GM21360 (cell line): ENCODE measurements at regions not wholly inside any gene's neighbourhood (a gene's known extent, or its start where the extent isn't known, plus 50 kb on each side); places are given as distances from the start of the nearest gene placed in this dataset.
"Not testable (repeated sequence)": the region's sequence is repeated elsewhere in the genome, so short reads cannot be mapped to it uniquely, and the experiment has no call there.

ENCODE experiments used
- ATAC-seq: cut with Tn5 transposase; IDR thresholded peaks from one replicate; pipeline ENCODE4 v1.9.1; 2021; ENCODE audit warnings: mild to moderate bottlenecking, moderate library complexity; ENCODE audit not compliant: unreplicated experiment

DNA sequence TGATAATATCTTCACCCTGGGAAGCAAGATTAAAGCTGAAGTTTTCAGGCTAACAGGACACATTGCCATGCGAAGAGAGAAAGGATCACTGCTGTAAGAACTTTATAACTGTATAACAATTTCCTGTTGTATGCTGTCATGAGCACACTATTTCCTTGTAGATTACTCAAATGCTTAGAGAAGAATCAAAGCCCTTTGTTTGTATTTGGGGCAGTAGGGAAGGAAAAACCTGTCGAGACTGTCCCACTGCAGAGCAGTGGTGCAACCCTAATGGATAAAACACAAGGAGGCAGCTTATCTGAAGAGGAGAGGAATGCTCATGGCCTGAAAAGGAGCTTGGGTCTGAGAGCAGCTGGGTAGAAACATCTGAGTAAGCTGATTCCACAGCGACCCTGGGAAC is 327.7 kb upstream of the NPSR1 start:
- ATAC-seq, result no peak

GRCh38 chr7:34331102-34331501 is 326.9 kb upstream of the NPSR1 start:
- ATAC-seq, result no peak

- no peak for ATAC-seq
Measured at GRCh38 chr7:34332006-34332405, 326.0 kb upstream of the NPSR1 start.

- no peak for ATAC-seq
Measured at GRCh38 chr7:34333184-34333583, 324.8 kb upstream of the NPSR1 start.

GRCh38 chr7:34333925-34334324 is 324.1 kb upstream of the NPSR1 start:
- ATAC-seq, result no peak

DNA sequence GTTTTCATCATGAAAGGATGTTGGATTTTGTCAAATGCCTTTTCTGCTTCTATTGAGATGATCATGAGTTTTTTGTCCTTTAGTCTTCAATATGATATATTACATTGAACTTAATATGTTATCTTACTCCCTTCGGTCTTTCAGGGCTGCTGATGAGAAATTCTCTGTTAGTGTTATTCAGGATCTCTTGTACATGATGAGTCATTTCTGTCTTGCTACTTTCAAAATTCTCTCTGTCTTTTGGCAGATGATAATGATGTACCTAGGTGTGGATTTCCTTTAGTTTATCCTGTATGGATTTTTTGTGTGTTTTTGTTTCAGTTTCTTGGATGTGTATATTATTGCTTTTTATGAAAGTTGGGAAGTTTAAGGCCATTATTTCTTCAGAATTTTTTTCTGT is 320.9 kb upstream of the NPSR1 start:
- no peak for ATAC-seq

DNA sequence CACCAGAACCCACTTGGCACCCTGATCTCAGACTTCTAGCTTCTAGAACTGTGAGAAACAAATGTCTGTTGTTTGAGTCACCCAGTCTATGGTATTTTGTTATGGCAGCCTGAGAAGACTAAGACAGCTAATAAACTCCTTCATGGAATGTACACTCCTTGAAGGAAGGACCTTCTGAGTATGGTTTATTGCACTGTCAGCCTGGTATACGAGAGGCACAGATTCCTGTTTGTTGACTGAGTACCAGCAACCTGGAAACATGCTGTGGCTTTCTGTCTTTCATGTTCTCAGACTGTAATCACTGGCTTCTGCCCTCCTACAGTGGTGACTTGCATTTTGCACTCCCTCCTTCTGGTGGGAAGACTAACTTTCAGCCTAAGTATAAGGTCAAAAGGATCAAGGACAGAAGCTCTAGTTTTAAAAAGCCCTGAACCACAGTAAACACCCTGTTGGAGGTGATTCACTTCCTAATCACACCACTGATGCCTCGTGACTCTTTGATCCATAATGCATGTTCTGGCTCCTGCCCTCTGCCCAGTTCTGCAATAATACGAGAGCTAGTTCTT is 319.0 kb upstream of the NPSR1 start:
- no peak for ATAC-seq

DNA sequence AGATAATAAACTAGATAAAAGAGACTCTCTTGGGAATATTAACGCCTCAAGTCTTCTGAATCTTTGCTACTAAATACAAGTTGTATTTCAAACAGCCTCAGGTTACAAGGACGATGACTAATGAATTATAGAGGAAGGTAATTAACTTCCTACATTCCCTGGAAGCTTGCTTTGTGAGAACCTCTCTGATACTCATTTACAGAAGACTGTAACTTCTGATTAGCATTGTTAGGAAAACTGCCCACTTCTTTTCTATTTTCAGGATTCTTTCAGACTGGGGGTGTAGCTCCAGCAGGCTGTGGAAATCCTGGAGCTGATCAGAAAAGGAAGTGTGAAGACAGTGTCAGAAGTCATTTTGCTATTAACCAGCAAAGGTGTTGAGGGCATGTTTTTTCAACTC is 316.7 kb upstream of the NPSR1 start:
- ATAC-seq, result no peak

- ATAC-seq, result no peak
Measured at GRCh38 chr7:34342387-34342786, 315.6 kb upstream of the NPSR1 start.

DNA sequence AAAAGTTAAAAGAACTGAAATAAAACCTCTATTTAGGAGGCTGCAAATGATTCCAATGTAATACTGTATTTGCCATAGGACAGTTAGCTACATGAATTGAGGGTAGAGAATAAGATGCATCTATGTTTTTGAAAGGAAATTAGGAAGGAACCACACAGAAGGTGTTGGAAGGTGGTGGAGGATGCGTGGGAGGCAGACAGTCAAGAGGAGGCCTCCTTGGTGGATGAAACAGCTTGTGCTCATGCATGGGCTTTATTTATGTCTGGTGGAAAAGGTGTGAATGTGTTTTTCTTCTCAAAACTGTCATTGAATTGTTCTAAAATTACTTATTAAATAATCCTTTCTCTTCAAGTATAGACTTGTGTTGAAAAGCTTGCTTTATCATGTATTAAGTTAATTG is 314.4 kb upstream of the NPSR1 start:
- ATAC-seq, result no peak

GRCh38 chr7:34354011-34354410 is 304.0 kb upstream of the NPSR1 start:
- ATAC-seq, result no peak

DNA sequence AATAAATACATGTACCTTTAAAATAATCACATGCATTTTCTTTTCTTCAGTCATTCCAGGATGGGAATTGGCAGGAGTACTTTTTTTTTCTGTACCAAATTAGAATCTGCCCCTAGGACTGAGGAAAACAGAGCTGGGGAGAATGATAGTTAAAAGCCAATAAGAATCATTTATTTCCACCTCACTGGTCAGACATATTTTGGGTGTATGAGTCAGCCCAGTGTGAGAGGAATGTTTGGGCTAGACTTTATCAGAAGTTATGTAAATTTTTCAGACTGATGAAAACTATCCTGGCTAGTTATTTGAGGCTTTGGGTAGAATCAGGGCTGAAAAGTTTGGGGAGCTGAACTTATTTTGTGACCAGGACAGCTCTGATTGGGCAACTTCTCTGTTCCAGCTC is 303.1 kb upstream of the NPSR1 start:
- ATAC-seq, result no peak

DNA sequence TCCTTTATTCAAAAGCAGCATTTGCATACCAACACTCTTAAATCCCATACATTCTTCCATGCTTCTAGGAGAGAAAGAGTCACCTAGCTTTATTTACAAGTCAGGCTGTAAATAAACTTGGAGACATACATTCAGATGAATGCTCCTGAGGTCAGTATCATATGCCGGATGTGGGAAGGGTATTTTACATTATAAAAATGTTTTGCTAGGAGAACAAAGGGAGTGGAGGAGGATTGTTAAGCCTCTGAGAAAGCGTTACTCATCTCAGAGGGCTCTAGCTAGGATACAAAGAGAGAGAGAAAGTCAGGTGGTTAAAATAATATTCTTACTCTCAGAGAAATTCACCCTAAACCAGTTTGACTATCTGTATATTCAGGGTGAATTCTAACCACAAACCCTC is 300.9 kb upstream of the NPSR1 start:
- no peak for ATAC-seq

DNA sequence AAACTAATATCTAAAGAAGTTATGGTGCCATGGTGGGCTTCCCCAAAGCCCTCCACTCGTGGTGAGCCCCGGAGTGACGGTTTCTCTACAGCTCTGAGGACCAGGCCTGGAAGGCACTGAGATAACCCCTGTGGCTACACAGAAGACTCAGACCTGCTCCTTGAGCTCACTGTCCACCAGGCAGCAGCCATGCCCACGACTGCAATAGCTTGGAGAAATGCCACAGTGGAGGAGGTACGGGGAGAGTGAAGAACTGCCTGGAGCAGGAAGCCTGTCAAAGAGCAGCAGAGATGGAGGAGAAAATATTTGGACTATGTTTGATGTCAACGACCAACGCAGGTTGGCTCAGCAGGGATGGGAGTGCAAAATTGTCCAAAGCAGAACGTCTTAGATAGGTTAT is 300.1 kb upstream of the NPSR1 start:
- no peak for ATAC-seq

DNA sequence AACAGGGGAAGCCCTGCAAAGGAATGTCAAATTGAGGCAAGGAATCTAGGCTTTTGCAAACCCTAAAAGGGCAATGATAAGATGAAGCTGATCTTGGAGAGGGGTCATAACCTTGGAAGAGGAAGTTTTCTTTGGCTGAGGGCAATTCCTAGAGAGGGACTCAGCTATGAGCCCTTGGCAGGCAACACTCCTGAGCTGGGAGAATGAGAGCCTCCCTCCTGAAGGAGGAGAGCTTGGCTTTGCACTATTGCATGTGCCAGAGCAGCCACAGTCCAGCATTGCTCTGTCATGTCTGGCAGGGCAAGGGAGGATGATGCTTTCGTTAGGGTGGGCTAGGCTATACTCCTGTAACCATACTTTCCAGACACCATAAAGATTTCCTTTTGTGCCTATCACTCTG is 299.4 kb upstream of the NPSR1 start:
- ATAC-seq, result not testable (repeated sequence)

DNA sequence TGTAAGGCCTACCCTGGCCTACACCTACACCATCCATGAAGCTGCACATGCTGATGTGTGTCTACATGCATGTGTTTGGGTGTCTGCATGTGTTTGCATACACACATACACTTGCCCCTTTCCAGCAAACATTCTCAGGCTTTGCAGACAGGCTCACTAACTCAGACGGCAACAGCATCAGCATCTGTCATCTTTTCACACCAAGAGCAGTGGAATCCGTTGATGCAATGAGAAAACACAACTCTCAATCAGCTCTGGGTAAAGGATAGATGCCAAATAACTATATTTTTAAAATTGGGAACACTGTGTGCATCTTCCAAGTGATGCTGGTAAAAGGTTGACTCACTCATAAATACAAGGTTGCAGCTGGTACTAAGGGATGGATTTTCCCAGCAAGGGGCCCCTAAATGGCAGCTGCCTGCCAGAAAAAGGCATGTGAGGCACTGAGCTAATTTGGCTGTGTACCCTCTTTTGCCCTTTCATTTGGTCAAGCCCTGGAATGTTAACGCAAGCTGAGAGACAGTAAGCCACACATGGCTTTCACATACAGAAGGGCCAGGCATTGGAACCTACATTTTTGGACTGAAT is 296.3 kb upstream of the NPSR1 start:
- no peak for ATAC-seq

- no peak for ATAC-seq
Measured at GRCh38 chr7:34362621-34363020, 295.4 kb upstream of the NPSR1 start.

DNA sequence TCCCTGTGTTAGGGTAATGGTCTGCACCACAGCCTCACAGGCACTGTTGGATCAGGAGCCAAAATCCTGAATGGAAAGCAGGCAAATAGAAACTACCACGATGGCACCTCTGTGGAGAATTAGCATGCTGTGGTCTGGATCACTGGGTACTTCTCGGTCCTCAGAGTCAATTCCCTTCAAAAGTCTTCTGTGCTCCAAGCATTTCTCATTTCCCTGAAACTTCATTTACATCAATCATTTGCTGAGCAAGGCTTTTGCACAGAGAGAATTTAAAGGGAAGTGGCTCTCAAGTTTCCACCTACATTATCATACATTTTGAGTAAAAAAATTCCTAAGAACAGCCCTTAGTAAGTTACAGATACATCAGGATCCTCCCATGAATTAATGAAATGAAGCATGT is 293.9 kb upstream of the NPSR1 start:
- no peak for ATAC-seq

DNA sequence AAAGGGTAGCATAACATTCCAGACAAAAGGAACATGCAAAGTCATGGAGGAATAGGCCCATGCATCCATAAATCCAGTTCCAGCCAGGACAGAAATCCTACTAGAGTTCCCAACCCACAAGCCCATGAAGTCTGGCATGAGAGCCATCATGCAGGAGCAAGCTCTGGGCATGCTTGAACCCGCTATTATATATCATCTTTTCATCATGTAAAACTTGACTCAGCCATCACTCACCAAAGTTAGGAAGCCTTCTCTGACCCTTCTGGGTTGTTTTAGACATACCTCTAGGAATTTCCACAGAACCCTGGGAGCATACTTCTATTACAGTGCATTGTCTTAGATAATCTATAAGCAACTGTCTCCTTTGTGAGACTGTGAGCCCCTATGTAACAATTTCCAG is 293.0 kb upstream of the NPSR1 start:
- no peak for ATAC-seq

- ATAC-seq, result no peak
Measured at GRCh38 chr7:34365611-34366010, 292.4 kb upstream of the NPSR1 start.

DNA sequence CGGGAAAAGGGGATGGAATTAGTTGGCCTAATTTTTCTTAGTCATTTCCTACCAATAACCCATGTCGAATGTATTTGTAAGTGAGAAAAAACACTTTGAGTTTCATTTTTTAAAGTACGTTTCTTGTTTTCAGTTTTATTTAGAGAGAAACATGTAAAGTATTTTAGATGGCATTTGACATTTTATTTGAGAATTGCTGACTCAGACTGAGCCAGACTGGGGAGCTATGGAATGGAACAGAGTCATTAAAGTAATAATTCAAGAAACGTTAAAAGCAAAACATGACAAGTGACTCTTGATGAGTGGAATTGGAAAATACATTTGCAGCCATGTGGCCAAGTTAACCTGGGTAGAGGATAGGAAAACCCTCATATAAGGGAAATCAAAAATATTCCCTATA is 286.1 kb upstream of the NPSR1 start:
- no peak for ATAC-seq

DNA sequence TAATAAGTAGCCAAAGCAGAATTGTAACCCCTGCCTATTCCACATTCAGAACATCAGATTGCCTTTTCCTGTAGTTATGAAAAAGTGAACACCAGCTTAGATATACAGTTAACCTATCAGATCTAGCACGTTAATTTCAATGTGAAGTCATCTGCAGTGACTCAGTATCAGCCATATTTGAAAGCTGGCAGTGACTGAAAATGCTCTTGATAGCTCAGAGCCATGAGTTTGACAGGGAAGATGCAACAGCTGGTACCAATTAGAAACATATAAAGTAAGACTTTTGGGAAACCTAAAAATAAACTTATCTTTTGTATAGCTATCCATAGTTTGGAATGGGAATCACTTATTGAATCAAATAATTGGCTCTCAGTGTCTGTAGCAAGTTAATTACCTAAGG is 284.1 kb upstream of the NPSR1 start:
- ATAC-seq, result no peak

- ATAC-seq, result no peak
Measured at GRCh38 chr7:34382166-34382893, 275.7 kb upstream of the NPSR1 start.
